DMS114 treated with DMSO at 0.1 percent for 48 hours (cell line): ENCODE measurements at regions not wholly inside any gene's neighbourhood (a gene's known extent, or its start where the extent isn't known, plus 50 kb on each side); places are given as distances from the start of the nearest gene placed in this dataset.

ENCODE experiments used
- DNase-seq: peaks from one replicate; lab custom pipeline; 2025; ENCODE audit not compliant: unreplicated experiment; lab: John Stamatoyannopoulos, UW

- no peak for DNase-seq
These were observed 865.3 kb downstream of the PCDH7 start for GRCh38 chr4:31585503-31585902.

- DNase-seq, result no peak
These were observed 872.1 kb downstream of the PCDH7 start for GRCh38 chr4:31592293-31592692.

DNA sequence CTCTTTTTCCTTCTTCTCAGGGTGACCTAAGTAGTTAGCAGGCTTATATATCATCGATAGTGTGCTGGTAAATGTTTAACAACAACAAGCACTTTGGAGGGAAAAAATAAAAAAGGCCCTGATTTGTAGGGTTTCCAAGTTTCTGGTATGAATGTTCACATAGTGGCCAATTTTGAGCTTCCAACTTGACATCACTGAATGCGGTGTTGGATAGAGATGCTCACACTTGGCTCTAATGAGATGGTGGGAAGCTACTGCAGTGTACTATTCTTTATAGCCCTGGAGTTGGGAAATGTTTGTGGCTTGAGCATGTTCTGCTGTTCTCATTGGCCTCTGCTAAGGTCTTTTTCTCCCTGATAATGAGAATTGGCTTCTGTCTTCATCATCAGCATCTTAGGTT lies 875.3 kb downstream of the PCDH7 start:
- no peak for DNase-seq

GRCh38 chr4:31598639-31599038 lies 878.5 kb downstream of the PCDH7 start:
- no peak for DNase-seq

- no peak for DNase-seq
These were observed 881.6 kb downstream of the PCDH7 start for GRCh38 chr4:31601793-31602192.

- no peak for DNase-seq
These were observed 893.9 kb downstream of the PCDH7 start for GRCh38 chr4:31613946-31614623.

DNA sequence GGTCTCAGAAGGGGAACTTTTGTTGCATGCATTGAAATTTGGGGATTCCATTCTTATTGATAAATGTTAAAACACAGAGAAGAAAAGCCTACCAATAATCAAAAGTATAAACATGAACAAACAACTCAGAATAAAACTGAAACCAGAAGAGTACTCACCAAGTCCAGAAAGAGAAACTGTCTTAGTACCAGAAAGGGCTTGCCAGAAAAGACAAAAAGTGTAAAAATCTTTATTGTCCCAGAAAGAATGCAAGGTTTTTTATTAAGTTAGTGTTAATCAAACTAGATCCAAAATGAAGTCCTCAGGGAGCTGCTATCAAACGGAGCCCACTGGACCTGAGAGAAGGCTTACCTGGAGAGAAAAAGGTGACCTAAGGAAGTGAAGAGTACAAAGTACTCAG lies 897.5 kb downstream of the PCDH7 start:
- no peak for DNase-seq

DNA sequence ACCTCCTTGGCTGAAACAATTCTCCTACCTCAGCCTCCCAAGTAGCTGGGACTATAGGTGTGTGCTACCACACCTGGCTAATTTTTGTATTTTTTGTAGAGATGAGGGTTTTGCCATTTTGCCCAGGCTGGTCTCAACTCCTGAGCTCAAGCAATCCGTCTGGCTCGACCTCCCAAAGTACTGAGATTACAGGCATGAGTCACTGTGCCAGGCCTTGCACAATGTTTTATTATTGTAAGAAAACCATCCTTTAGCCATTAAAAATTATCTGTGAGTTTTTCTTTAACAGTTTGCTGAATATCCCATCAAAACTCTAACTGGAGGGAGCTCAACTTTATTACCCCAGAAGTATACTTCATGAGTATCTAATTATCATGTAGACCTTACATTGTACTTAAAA lies 900.3 kb downstream of the PCDH7 start:
- DNase-seq, result no peak

- no peak for DNase-seq
These were observed 925.1 kb downstream of the PCDH7 start for GRCh38 chr4:31645236-31645635.

- no peak for DNase-seq
These were observed 927.6 kb downstream of the PCDH7 start for GRCh38 chr4:31647786-31648185.

DNA sequence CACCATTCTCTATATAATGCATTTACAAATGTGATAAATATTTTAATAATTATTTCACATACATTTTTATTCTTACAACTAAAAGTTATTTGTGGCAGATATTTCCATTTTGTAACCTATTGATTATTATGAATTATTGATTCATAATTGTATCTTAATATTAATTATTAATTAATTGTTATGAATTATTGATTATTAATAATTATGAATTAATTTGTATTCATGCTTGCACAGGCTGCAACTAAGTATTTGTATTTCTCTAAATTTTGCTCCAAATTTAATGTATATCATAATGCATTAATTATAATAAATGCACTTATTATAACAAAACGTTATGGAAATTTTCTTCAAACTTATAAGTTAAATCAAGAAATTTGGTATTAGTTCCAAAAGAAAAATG lies 929.7 kb downstream of the PCDH7 start:
- no peak for DNase-seq

DNA sequence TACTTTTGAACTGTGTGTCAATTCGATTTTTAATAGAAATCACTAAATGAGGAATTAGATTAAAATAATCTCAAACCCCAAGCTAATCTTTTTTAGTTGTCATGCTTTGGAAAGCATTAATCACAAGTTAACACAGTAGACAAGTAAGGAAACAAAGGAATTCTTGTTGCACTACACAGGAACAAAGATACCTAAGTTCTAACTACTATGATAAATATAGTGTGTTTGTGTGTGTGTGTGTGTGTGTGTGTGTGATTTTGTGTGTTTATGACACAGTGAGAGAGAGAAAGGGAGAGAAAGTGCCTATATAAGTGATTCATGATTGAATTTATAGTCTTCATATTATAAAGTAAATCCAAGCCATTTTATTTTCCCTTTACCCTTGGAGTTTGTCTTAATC lies 931.4 kb downstream of the PCDH7 start:
- DNase-seq, result no peak

- no peak for DNase-seq
These were observed 935.2 kb downstream of the PCDH7 start for GRCh38 chr4:31655328-31655727.

DNA sequence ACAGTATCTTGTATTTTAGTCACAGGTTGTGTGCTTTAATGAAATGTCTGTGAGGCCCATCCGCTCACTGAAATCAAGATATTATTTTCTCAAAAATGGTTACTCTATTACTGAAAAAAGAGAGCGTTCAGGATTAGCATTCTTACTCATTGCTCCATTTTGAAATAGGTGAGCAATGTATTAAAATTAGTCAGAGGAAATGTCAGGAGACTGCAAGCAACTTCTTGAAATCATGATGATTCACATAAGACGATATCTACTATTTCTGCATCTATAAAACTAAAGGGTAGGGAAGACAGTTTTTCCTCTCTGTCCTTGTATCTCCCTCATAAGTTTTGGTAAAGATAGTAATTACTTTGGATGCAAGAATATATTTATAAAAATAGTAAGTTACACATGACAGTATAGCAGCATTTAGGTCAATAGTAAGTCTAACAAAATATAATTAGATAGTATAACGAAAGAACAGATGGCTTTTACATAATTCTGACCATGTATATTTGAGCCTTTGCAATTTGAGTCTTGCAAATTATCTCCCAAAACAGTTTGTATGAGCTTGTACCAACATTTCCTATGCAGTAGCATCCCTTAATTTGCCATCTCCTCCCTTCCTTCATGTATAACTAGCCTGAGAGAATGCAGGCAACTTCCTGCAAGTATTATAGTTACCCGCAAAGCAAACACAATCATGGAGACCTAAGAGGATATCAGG lies 937.8 kb downstream of the PCDH7 start:
- no peak for DNase-seq

DNA sequence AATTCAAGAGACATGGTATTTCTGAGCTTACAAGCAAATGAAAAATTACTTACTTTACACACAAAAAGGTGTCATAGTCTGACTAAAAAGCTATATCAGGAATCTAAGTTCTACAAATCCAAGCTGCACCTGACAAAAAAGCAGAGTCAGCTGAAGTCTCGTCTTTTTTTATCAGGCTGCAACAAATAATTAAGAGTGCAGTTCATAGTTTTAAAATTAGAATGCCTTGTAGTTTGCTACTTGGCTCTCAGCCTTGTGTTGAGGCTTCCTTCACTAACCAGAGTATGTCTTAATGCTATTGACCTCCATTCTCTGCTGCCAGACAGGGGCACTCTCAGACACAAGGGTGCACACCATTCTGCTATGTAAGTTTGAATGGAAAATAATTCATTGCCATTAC lies 940.7 kb downstream of the PCDH7 start:
- DNase-seq, result no peak

DNA sequence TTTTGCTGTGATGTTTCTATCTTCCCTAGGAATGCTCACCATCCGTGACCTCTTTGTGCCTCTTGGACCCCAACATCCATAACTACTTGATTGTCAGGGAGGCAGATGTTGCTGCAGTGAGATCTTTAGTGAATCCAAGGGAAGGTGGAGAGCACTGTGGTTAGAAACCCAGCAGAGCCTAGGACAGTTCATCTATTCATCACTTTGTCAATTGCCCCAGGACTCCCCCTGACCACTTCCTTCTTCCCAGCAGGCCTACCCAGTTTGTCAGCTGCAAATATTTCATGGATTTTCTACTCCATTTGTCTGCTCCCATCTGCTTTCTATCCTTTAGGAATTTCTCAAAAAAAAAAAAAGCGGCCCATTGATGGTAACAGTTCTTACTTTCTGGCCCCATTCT lies 942.8 kb downstream of the PCDH7 start:
- no peak for DNase-seq

GRCh38 chr4:31667686-31668085 lies 947.5 kb downstream of the PCDH7 start:
- no peak for DNase-seq

DNA sequence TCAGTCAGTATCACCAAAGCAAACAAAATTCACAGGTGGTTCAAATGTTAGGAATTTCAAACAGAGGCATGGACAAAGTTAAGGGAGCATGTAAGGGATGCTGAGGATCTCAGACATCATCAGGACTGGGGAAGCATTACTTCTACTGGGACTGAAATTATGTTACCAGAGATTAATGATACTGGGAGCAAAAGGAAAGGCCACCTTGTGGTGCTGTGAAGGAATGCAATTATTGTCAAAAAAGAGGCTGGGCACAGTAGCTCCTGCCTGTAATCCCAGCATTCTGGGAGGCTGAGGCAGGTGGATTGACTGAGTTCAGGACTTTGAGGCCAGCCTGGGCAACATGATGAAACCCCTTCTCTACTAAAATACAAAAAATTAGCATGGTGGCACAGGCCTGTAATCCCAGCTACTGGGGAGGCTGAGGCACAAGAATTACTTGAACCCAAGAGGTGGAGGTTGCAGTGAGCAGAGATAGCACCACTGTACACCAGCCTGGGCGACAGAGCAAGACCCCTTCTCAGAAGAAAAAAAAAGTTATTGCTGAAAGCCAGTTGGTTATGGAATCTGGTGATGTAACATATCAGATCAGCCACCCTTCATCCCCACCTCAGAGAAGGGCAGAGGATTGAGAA lies 954.3 kb downstream of the PCDH7 start:
- DNase-seq, result no peak

- no peak for DNase-seq
These were observed 958.2 kb downstream of the PCDH7 start for GRCh38 chr4:31678356-31678755.

GRCh38 chr4:31682796-31683195 lies 962.6 kb downstream of the PCDH7 start:
- DNase-seq, result no peak

DNA sequence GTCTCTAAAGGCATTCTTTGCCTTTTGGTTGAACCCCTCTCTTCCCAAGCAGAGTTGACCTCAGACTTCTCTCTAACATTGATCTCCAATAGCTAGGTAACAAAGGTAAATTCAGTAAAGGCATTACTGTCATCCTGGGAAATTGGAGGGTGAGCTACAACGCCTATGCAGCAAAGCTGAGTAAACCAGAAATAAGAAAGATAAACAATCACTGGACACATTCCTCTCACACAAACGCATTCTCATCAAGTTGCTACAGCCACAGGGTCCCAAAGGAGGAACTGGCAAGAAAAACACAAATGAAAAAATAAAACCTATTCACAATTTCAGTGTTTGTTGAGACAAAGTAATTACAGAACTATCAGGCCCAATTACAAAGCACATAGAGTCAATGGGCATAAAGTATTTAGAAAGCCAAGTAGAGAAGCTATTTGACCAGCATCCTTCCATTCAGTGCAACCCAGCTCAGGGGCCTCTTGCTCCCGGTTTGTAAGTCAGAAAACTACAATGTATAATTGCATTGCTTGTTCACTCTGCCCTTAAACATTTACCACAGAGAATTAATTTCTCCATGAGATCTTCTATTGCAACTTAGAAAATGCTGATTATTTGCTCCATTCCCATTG lies 967.7 kb downstream of the PCDH7 start:
- DNase-seq, result no peak

GRCh38 chr4:31692399-31692940 lies 972.3 kb downstream of the PCDH7 start:
- no peak for DNase-seq
